NCI-H446 treated with DMSO at 0.1 percent for 48 hours (cell line): ENCODE measurements at regions not wholly inside any gene's neighbourhood (a gene's known extent, or its start where the extent isn't known, plus 50 kb on each side); places are given as distances from the start of the nearest gene placed in this dataset.

Experiments
- DNase-seq: peaks from one replicate; lab custom pipeline; 2025; lab: John Stamatoyannopoulos, UW

DNA sequence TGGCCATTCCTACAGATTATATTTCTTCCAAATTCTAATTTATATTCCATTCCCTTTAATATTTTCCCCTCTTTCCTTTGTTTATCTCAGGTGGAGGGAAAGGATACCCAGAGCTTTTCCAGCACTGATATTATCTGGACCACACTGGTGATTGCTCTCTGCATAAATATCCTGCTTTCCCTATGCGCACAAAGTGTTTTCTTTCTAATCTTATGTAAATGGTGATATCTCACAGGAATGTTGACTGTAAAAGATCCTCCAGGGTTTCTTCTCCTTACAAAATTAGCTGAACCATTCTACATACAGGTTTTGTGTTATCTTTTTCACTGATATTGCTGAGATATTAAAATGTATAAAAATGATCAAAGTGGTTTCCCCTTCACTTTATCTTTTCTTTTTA lies 59.1 kb upstream of the GALNT13 start:
- DNase-seq: no peak

DNA sequence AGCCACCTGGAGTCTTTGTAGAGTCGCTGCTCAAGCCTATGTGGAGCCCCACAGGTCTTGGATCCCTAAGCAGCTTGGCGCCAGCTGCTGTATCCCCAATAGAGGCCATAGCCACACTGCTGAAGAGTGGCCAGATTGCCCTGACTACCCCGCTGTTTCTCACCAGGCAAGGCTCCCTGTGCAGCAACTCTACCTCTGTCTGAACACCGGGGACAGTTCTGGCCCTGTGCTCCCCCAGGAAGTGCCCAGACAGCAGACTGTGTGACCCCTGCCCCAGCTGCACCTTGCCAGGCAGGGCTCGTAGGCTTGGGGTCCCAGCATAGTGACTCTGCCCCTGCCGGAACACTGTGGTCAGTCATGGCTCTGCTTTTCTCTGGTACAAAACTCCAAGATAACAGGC lies 53.5 kb upstream of the GALNT13 start:
- no peak for DNase-seq

DNA sequence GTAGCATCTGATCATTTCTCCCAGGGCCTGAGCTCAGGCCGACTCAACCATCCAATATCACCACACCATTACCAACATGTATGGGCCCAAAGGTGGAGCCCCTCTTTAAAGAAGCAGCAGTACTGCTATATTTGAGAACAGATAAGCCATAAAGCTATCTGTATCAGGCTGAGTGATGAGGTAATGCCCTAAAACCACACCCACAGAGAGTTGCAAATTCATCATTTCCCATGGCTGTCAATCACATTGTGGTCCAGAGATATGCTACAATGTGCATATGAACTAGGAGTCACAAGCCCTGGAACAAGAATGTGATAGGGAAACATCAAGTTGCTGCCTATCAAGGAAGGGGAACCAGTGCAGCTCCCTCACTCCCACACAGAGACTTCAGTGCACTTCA lies 52.6 kb upstream of the GALNT13 start:
- DNase-seq: no peak

DNA sequence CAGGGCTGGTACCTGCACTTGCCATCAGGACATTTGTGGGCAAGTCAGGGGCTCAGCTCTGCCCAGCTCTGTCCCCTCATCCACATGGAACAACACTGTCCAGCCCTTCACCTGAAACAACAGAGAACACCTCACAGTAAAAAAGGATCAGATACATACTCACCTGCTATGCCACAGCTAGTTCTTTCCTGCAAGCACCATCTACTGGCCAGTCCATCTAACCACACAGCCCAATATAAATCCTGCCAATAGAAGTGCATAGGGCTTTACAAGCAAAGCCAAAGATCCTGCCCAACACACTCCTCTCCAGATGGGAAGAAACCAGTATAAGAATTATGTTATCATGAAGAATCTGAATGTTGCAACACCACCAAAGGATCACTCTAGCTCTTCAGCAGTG lies 52.2 kb upstream of the GALNT13 start:
- DNase-seq: no peak
